ENCODE measurements at regions not wholly inside any gene's neighbourhood (a gene's known extent, or its start where the extent isn't known, plus 50 kb on each side); places are given as distances from the start of the nearest gene placed in this dataset.

DNA sequence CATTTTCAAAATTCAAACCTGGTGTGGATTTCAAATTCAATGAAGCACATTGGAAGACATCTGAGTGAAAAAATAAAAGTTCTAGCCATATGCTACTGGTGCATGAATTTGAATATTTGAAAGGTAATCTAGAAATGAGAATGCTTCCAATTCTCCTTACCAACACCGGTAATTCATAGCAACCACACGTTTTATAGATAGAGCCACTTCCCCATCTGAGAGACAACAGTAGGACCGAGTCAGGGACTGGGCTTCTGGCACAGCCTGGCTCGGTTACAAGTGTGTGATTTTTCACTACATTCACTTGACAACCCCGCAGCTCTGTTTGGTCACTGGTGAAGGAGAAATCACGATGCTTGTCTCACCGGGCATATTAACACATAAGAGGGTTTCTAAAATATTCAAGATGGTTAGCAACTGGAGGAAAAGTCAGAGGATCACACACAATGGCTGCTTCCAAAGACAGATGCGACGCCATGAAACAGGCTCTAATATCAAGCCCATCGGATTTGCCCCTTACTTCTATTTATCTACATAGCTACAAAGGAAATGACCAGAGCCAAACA is 86.5 kb upstream of the FOXN3 start:
- Histone ChIP-seq H3K9ac (ENCODE audit: low read depth, low read length) (no peak overlapping the region), H3K36me3 (ENCODE audit: insufficient read depth, low read length) (peaks cover 3% of the 10 kb centered on the region; the same call in 1 of the 2 replicates), H3K9me3 (ENCODE audit: control insufficient read depth, insufficient read depth, low read length) (no peaks in the 10 kb centered on the region), H3K4me1 (ENCODE audit: insufficient read depth, low read length) (no peaks in the 10 kb centered on the region; the same call in 1 of the 2 replicates)

DNA sequence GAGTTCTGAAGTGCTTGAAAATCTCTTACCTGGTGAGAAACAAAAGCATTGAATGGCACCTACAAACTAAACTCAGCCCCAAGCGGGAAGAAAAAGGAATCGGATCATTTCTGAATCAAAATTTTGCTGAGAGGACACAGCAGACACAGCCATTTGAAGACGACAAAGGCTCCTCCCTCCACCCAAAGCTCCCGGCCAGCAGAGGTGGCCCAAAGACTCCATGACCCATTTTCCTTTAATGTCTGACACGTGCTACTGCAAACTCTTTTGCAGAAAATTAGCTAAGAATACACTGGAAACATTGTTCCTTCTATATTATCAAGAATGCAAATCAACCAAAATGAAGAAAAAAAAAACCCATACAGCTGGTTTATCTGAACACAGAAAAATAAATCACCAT is 85.9 kb upstream of the FOXN3 start:
- Histone ChIP-seq H3K9ac (ENCODE audit: low read depth, low read length) (no peak overlapping the region), H3K9me3 (ENCODE audit: control insufficient read depth, insufficient read depth, low read length) (no peaks in the 10 kb centered on the region), H3K4me1 (ENCODE audit: insufficient read depth, low read length) (no peaks in the 10 kb centered on the region; the same call in 1 of the 2 replicates), H3K36me3 (ENCODE audit: insufficient read depth, low read length) (peaks cover 3% of the 10 kb centered on the region; the same call in 1 of the 2 replicates)

DNA sequence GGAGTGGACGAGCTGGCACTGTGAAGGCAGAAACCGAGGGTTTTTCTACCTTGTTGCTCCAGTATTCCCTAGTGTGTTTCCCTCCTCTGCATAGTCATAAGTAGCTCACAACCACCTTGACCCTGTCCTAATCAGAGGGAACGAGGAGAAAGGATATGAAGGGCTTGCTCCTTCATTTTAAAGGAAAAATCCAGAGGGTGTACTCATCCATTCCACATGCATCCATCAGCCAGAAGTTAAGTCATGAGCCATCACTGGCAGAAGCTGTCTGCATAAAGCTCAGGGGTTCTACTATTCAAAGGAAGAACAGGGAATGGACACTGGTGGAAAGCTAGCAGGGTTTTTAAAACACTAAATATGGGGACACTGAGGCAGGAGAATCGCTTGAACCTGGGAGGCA is 84.3 kb upstream of the FOXN3 start:
- Histone ChIP-seq H3K9ac (ENCODE audit: low read depth, low read length) (no peak overlapping the region), H3K9me3 (ENCODE audit: control insufficient read depth, insufficient read depth, low read length) (no peaks in the 10 kb centered on the region), H3K36me3 (ENCODE audit: insufficient read depth, low read length) (peaks cover 3% of the 10 kb centered on the region; the same call in 1 of the 2 replicates), H3K4me1 (ENCODE audit: insufficient read depth, low read length) (no peaks in the 10 kb centered on the region; the same call in 1 of the 2 replicates)

DNA sequence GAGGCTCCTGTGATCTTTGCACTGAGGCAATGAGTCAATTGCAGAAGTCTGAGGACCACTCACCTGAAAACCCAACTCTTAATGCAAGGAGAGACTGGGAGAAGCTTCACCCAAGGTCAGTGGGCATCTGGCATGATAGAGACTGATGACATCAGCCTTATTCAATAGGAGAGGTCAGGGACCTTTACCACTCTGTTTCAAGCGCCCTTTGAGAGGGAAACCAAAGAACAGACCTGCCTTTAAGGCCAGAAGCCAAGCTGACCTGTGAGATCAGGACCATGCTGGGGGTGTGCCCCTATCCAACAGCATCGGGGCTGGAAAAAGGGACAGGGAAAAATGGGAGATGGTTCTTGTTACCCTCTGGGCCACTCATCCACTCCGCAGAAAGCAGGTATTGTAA is 83.3 kb upstream of the FOXN3 start:
- no peaks in the 10 kb centered on the region for H3K9me3 ChIP-seq (ENCODE audit: control insufficient read depth, insufficient read depth, low read length)
- H3K9ac ChIP-seq (ENCODE audit: low read depth, low read length): no peak overlapping the region

DNA sequence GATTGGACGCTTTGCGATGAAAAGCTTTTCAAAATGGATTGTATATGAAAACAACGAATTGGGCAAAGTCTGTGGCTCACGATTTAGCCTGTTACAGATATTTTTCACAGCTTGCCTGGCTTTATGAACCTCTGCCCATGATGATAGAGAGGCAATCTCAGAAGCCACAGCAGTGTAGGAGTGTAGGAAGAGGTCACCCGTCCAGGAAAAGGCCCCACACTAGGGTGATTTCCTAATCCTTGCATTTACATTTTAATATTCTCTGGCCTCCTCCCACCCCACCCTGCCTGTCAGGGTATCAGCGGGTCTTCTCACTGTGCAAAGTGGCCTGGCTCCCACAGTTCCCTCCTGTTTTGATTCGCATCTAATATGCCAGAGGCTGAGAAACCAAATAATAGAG is 81.8 kb upstream of the FOXN3 start:
- Histone ChIP-seq H3K9ac (ENCODE audit: low read depth, low read length) (no peak overlapping the region), H3K36me3 (ENCODE audit: insufficient read depth, low read length) (peaks cover 3% of the 10 kb centered on the region; the same call in 1 of the 2 replicates), H3K9me3 (ENCODE audit: control insufficient read depth, insufficient read depth, low read length) (no peaks in the 10 kb centered on the region), H3K4me1 (ENCODE audit: insufficient read depth, low read length) (peaks cover 4% of the 10 kb centered on the region; the same call in 1 of the 2 replicates)

More for the DNA sequence above, 83.3 kb upstream of the FOXN3 start:
- H3K36me3 ChIP-seq (ENCODE audit: insufficient read depth, low read length): peaks cover 3% of the 10 kb centered on the region; the same call in 1 of the 2 replicates
- no peaks in the 10 kb centered on the region; the same call in 1 of the 2 replicates for H3K4me1 ChIP-seq (ENCODE audit: insufficient read depth, low read length)

DNA sequence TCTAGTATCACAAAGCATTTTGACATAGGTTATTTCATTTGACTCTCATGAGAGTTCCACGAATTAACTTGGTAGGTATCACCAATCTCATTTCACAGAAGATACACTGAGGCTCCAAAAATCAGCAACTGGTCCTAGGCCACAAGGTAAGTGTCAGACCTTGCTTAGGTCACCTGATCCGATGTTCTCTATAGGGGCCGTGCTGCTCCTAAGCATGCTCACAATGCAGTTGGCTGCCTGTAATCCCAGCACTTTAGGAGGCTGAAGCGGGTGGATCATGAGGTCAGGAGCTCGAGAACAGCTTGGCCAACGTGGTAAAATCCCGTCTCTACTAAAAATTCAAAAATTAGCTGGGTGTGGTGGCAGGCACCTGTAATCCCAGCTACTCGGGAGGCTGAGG is 78.7 kb upstream of the FOXN3 start:
- H3K4me1 ChIP-seq (ENCODE audit: insufficient read depth, low read length): peaks cover 16% of the 10 kb centered on the region
- no peaks in the 10 kb centered on the region for H3K9me3 ChIP-seq (ENCODE audit: control insufficient read depth, insufficient read depth, low read length)
- H3K9ac ChIP-seq (ENCODE audit: low read depth, low read length): no peak overlapping the region
- H3K36me3 ChIP-seq (ENCODE audit: insufficient read depth, low read length): peaks cover 3% of the 10 kb centered on the region; the same call in 1 of the 2 replicates

DNA sequence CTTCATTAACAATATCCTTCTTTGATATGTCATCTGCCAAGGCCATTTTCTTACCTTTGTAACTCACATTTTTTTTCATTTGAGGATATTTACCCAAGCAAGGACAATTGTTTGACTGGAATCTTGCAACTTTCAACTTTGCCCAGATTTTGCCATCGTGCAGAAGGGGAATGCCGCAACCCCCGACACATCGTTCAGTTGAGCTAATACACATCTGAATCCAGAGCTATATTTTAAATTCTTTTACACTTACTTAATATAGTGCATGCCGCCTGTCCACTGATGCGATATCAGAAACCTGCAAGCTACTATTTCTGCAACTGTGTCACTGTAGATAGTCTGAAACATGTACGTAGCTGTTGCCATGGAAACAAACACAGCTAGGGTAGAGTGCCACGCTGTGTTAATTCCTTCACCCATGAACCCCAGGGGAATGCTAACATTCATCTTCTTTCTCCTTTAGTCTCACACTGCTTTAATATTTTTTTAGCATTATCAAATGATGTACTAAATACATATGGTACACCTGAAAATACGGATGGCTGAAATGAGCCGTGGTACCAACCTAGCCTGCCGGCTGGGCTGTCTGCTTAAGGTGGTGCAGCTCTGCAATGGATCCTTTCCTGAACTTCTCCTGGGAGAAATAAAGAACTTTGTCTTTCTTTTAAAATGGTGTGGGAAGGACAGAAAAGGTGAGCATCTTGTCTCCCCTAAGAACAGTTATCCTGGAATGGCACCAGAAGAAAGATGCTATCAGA is 77.0 kb upstream of the FOXN3 start:
- Histone ChIP-seq H3K36me3 (ENCODE audit: insufficient read depth, low read length) (no peaks in the 10 kb centered on the region), H3K9me3 (ENCODE audit: control insufficient read depth, insufficient read depth, low read length) (no peaks in the 10 kb centered on the region), H3K9ac (ENCODE audit: low read depth, low read length) (no peak overlapping the region), H3K4me1 (ENCODE audit: insufficient read depth, low read length) (peaks cover 21% of the 10 kb centered on the region)

DNA sequence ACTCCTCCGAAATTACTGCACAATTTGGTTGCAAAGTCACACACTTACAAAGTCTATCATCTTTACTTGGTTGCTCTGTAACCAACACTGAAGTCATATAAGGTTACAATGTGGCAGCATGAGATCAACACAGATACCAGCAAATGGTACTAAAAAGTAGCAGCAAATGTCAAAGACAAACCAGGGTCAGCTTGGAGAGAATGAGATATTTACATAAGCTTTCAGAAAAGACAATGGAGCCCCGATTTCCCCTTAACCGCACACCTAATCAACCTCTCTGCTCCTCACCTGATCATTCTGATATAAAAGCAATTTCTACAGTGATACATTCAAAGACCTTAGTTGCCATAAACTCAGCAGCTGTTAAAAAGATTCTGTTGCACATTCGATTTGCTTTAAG is 76.4 kb upstream of the FOXN3 start:
- H3K36me3 ChIP-seq (ENCODE audit: insufficient read depth, low read length): no peaks in the 10 kb centered on the region
- H3K9me3 ChIP-seq (ENCODE audit: control insufficient read depth, insufficient read depth, low read length): no peaks in the 10 kb centered on the region
- H3K9ac ChIP-seq (ENCODE audit: low read depth, low read length): no peak overlapping the region
- peaks cover 21% of the 10 kb centered on the region for H3K4me1 ChIP-seq (ENCODE audit: insufficient read depth, low read length)

DNA sequence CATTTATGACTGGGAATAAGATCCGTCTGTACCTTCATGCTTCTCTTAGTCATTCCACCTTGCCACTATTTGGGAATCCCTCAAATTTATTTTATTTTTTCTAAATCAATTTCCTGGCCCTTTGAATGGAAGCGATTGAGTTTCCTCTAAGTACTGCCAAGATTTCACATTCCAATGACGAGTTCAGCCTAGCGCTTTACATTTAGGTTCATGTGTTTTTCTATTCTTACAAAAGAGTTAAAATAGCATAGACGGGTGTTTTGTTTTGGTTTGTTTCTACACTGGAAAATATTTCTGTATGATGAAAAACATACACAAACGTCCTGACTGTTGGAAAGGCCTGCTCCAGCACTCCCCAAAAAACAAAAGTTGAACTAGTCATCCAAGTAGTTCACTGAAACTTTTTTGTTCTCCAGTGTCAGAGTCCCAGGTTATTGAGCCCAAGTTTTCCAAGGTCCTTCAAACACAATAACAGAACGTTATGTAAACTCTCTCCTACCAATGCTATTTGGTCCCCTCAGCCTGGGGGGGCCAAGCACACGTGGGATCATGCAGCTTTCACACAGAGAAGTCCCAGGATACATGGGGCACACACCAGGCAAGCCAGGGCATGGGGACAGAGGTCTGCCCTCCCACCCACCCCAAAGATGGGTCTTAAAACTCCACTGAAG is 74.8 kb upstream of the FOXN3 start:
- H3K9ac ChIP-seq (ENCODE audit: low read depth, low read length): no peak overlapping the region
- no peaks in the 10 kb centered on the region for H3K9me3 ChIP-seq (ENCODE audit: control insufficient read depth, insufficient read depth, low read length)
- H3K36me3 ChIP-seq (ENCODE audit: insufficient read depth, low read length): no peaks in the 10 kb centered on the region
- peaks cover 21% of the 10 kb centered on the region for H3K4me1 ChIP-seq (ENCODE audit: insufficient read depth, low read length)

DNA sequence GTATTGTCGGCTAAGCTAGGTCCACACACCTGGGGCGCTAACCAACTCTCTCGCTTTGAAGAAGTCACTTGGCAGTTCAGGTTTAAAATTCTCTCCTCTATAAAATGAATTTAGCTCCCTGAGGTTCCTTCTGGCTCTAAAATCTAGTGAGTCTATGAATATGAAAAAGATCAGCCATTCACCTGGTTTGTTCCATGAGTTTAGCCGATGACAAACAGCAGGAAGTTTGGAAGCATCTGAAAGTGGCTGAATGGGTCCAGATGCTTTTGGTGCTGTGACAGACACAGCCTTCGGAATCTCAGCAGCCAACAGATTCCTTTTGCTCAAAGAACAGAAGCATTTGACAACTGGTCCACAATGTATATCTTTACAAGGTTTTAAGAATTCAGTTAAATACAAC is 73.4 kb upstream of the FOXN3 start:
- no peaks in the 10 kb centered on the region for H3K36me3 ChIP-seq (ENCODE audit: insufficient read depth, low read length)
- H3K9ac ChIP-seq (ENCODE audit: low read depth, low read length): no peak overlapping the region
- H3K4me1 ChIP-seq (ENCODE audit: insufficient read depth, low read length): peaks cover 21% of the 10 kb centered on the region
- no peaks in the 10 kb centered on the region for H3K9me3 ChIP-seq (ENCODE audit: control insufficient read depth, insufficient read depth, low read length)

DNA sequence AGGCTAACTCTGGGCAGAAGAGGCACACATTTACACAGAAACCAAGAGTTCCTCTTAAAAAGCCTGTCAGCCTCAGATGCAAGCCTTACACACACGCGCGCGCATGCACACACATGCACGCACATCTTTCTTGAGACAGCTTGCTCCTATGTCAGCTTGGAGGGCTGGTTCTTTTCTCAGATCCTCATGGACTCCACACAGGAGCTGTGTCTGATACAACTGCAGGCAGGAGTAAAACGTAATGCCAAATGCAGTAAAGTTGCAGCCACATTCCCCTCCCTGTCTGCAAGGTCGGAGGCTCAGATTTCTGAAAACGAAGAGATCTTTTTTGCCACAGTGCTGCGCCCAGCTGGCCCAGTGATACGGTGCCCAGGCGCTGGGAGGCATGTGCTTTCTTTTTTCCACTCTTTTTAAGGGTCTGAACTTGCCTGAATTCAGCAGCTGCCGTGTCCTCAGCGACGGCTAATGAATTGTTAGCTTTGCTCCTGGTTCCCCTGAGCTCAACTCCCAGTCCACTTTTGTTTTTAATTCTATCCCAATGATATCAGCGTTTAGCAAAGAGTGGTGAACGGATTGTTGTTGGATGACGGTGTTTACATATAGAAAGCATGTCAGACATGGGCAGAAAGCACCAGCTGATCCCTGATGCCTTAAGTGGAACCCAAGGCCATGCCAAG is 72.9 kb upstream of the FOXN3 start:
- Histone ChIP-seq H3K36me3 (ENCODE audit: insufficient read depth, low read length) (no peaks in the 10 kb centered on the region), H3K4me1 (ENCODE audit: insufficient read depth, low read length) (peaks cover 21% of the 10 kb centered on the region), H3K9me3 (ENCODE audit: control insufficient read depth, insufficient read depth, low read length) (no peaks in the 10 kb centered on the region), H3K9ac (ENCODE audit: low read depth, low read length) (no peak overlapping the region)

DNA sequence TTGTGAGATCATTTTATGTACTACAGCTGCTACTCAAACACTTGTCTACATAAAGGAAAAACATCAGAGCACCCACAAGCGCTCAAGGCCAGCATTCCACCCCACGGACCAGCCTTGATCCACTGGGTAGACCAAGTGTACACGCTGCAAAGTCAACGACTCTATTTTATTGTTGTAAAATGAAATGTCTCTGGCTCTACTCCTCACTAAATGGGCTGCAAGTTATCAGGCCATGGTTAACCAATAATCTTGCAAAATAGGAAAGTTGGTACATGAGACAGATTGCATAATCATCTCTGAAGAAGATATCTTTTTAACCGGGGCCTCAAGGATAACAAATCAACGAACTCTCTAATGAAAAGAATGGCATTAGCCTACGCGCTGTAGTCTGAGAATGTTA is 69.9 kb upstream of the FOXN3 start:
- Histone ChIP-seq H3K9me3 (ENCODE audit: control insufficient read depth, insufficient read depth, low read length) (no peaks in the 10 kb centered on the region), H3K9ac (ENCODE audit: low read depth, low read length) (no peak overlapping the region), H3K4me1 (ENCODE audit: insufficient read depth, low read length) (peaks cover 8% of the 10 kb centered on the region), H3K36me3 (ENCODE audit: insufficient read depth, low read length) (no peaks in the 10 kb centered on the region)

DNA sequence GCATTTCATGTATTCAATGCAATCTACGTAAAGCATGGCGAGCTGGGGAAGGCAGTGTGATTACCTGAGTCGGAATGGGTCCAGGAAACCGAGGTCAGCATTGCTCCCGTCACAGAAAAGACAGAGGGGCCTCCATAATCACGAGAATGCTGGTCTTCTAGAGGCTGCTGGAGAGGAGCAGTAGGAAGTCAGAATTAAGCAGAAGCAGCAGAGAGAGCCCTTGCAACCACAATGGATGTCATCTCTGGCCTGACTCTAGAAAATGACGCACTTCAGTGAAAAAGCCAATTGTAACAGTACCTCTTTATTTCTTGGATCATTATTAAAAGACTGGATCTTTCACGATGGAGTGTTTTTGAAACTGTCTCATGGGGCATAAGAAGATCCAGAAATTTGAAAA is 69.5 kb upstream of the FOXN3 start:
- H3K9me3 ChIP-seq (ENCODE audit: control insufficient read depth, insufficient read depth, low read length): no peaks in the 10 kb centered on the region
- no peaks in the 10 kb centered on the region for H3K36me3 ChIP-seq (ENCODE audit: insufficient read depth, low read length)
- H3K4me1 ChIP-seq (ENCODE audit: insufficient read depth, low read length): peaks cover 6% of the 10 kb centered on the region
- no peak overlapping the region for H3K9ac ChIP-seq (ENCODE audit: low read depth, low read length)

DNA sequence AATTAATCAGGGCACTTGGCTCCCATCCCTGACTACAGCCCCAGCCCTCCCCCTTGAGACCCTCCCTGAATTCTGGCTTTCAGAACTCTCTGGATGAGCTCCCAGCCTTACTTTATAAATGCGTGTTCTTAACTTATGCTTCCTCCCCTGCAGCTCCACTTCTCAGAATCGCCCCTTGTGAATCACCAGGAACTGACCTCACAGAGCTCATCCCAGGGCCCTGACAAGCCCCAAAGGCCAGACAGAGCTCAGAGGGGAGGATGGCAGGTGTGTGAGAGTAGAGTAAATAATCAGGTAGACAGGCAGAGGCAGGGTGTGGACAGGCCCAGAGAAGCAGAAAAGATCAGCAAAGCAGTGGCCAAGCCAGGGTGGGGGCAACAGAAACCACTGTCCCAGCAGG is 68.2 kb upstream of the FOXN3 start:
- peaks cover 3% of the 10 kb centered on the region for H3K4me1 ChIP-seq (ENCODE audit: insufficient read depth, low read length)
- no peak overlapping the region for H3K9ac ChIP-seq (ENCODE audit: low read depth, low read length)
- no peaks in the 10 kb centered on the region for H3K36me3 ChIP-seq (ENCODE audit: insufficient read depth, low read length)
- H3K9me3 ChIP-seq (ENCODE audit: control insufficient read depth, insufficient read depth, low read length): no peaks in the 10 kb centered on the region
